Kidney (tissue), 13 donors: ENCODE measurements at regions not wholly inside any gene's neighbourhood (a gene's known extent, or its start where the extent isn't known, plus 50 kb on each side); places are given as distances from the start of the nearest gene placed in this dataset.

Experiments
- DNase-seq, 5 donors: peaks; one replicate each; pipeline ENCODE4 v3.0.0-alpha.2; 2013 to 2020
- FAIRE-seq: peaks from 2 replicates; lab custom pipeline; 2012; peaks lifted over from hg19 to GRCh38; lab: Jason Lieb, UNC
- H3K27ac ChIP-seq, 2 donors: one replicate each; pipeline ENCODE4 v1.7.0; 2013; ENCODE audit warnings: low read depth in 2 of 2, low read length in 2 of 2, inconsistent platforms in 1 of 2
- H3K27me3 ChIP-seq: one replicate; pipeline ENCODE4 v1.7.1; 2013; ENCODE audit warnings: low read length, inconsistent platforms; ENCODE audit not compliant: control insufficient read depth, insufficient read depth
- H3K36me3 ChIP-seq, 3 donors: one replicate each; pipeline versions ENCODE4 v1.7.0 to v1.7.1; 2013; ENCODE audit warnings: low read length in 3 of 3, control low read depth in 1 of 3, inconsistent platforms in 1 of 3; ENCODE audit not compliant: insufficient read depth in 3 of 3, control insufficient read depth in 2 of 3
- H3K4me1 ChIP-seq, 3 donors: one replicate each; pipeline versions ENCODE4 v1.7.0 to v1.7.1; 2013; ENCODE audit warnings: low read length in 3 of 3, inconsistent platforms in 1 of 3, low read depth in 1 of 3; ENCODE audit not compliant: control insufficient read depth in 2 of 3, insufficient read depth in 2 of 3
- H3K4me3 ChIP-seq, 3 donors: one replicate each; pipeline versions ENCODE4 v1.7.0 to v1.8.1; 2013; ENCODE audit warnings: low read length in 3 of 3, control low read depth in 1 of 3, inconsistent platforms in 1 of 3
- H3K9ac ChIP-seq, 3 donors: one replicate each; pipeline versions ENCODE4 v1.7.0 to v1.7.1; 2013; ENCODE audit warnings: low read length in 3 of 3, control low read depth in 1 of 3, inconsistent platforms in 1 of 3
- H3K9me3 ChIP-seq, 3 donors: one replicate each; pipeline versions ENCODE4 v1.7.0 to v1.7.1; 2013; ENCODE audit warnings: low read length in 3 of 3, control low read depth in 1 of 3, inconsistent platforms in 1 of 3; ENCODE audit not compliant: control insufficient read depth in 2 of 3, insufficient read depth in 1 of 3
- intact Hi-C: fragments of 100-400 bp; cut with DNase I; formaldehyde crosslinking; loops from one replicate; pipeline ENCODE4 v1.11.1; 2022
- TF ChIP-seq, protein P1 (sequence below): IDR thresholded peaks from 3 replicates; pipeline ENCODE4 v1.5.1; 2012; ENCODE audit warnings: mild to moderate bottlenecking, moderate library complexity, borderline replicate concordance; ENCODE audit not compliant: insufficient read depth; ENCODE audit errors: extremely low read depth
- donor health status: control.
- donor health status: control.
- donor health status: control.
- donor health status: control.
- donor health status: control.
- donor health status: DM: yes; HTN: yes; CAD: no.
- donor health status: Normal renal cell carcinoma (clear cell type).

DNA sequence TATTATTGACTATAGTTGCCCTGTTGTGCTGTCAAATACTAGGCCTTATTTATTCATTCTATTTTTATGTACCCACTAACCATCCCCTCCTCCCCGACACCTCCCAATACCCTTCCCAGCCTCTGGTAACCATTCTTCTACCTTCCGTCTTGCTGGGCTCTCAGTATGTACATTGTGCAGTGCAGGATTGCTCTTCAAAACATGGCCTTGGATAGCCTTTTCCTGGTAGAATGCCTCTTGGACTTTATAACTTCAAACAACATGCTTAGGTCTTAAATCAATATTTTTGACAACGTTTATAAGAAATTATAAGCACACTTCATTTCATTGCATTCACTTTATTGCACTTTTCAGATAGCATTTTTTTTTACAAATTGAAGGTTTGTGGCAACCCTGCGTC lies 172.6 kb upstream of the ACTBL2 start:
- H3K9ac ChIP-seq = no peak overlapping the region
- no peaks in the 10 kb centered on the region for H3K9me3 ChIP-seq
- DNase-seq (no peak), FAIRE-seq (no peak)
- H3K36me3 ChIP-seq = no peaks in the 10 kb centered on the region
- intact Hi-C loops = no loop called here
- no peak overlapping the region for H3K27ac ChIP-seq
- H3K4me3 ChIP-seq = no peak overlapping the region
- H3K27me3 ChIP-seq = no peaks in the 10 kb centered on the region
- no peaks in the 10 kb centered on the region for H3K4me1 ChIP-seq
- TF ChIP-seq, protein P1, sequence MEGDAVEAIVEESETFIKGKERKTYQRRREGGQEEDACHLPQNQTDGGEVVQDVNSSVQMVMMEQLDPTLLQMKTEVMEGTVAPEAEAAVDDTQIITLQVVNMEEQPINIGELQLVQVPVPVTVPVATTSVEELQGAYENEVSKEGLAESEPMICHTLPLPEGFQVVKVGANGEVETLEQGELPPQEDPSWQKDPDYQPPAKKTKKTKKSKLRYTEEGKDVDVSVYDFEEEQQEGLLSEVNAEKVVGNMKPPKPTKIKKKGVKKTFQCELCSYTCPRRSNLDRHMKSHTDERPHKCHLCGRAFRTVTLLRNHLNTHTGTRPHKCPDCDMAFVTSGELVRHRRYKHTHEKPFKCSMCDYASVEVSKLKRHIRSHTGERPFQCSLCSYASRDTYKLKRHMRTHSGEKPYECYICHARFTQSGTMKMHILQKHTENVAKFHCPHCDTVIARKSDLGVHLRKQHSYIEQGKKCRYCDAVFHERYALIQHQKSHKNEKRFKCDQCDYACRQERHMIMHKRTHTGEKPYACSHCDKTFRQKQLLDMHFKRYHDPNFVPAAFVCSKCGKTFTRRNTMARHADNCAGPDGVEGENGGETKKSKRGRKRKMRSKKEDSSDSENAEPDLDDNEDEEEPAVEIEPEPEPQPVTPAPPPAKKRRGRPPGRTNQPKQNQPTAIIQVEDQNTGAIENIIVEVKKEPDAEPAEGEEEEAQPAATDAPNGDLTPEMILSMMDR = no peak

DNA sequence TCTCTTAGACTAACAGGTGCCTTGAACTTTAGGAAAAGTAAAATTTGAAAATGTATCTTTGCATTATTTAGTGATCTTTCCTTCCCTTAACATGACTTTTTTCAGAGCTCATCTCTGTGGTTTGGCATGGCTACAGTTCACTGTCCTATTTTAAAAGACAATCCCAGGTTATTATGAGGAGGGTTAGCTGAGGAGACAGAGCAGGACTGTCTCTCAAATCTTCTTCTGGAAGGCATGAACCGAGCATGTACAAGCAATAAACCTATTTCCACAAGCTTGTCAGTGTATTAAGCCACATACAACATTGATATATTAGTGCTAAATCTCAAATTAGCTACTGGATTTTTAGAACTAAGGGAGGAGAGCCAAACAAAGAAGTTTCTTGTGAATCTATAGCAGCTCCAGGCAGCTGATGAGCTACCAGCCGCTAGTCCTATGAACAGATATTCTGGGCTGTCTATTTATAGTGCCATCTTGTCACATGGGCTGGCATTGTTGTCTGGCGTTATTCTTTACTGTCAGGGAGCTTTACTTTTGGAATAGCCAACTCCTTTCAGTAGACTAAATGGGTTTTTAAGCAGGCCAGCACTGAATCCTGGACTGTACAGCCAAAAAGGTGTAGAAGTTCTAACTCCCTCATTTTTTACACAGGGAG lies 171.2 kb upstream of the ACTBL2 start:
- FAIRE-seq = no peak

DNA sequence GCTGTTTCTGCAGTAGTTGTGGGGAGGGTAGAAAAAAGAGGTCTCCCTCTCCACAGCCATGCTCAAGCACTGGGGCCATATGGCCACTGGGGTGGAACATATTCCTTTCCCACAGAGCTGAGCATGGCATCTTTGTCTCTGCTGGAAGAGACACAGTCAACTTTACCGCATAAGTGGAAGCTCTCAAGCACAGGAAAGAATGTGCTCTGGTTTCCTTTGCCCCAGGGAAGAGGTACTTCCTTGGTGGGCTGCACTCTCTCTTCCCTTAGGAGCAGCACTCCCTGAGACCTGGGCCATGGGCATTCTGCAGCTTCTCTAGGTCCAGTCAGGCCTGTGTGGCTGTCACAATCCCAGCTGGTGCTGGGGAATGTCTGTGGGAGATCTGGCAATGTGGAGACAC lies 168.5 kb upstream of the ACTBL2 start:
- TF ChIP-seq, protein P1 = no peak
- no peak for DNase-seq
- no peaks in the 10 kb centered on the region for H3K9me3 ChIP-seq
- H3K4me3 ChIP-seq = no peak overlapping the region
- H3K36me3 ChIP-seq = no peaks in the 10 kb centered on the region
- intact Hi-C loops = no loop called here
- no peaks in the 10 kb centered on the region for H3K4me1 ChIP-seq
- no peaks in the 10 kb centered on the region for H3K27me3 ChIP-seq
- no peak overlapping the region for H3K27ac ChIP-seq
- FAIRE-seq = no peak
- no peak overlapping the region for H3K9ac ChIP-seq

More for the DNA sequence above, 171.2 kb upstream of the ACTBL2 start:
- H3K27ac ChIP-seq = no peak overlapping the region
- H3K9me3 ChIP-seq = no peaks in the 10 kb centered on the region
- TF ChIP-seq, protein P1 = no peak
- H3K27me3 ChIP-seq = no peaks in the 10 kb centered on the region
- no peaks in the 10 kb centered on the region for H3K36me3 ChIP-seq
- no peak overlapping the region for H3K4me3 ChIP-seq
- no peak overlapping the region for H3K9ac ChIP-seq
- no peak for DNase-seq
- H3K4me1 ChIP-seq = no peaks in the 10 kb centered on the region
- intact Hi-C loops = no loop called here
